ENCODE measurements at regions not wholly inside any gene's neighbourhood (a gene's known extent, or its start where the extent isn't known, plus 50 kb on each side); places are given as distances from the start of the nearest gene placed in this dataset.

GRCh38 chr17:36863131-36863530, 74.1 kb upstream of the LHX1 start:
- DNase-seq (ENCODE audit: low read depth in 1 of 2, low spot score in 1 of 2), result no peak

- DNase-seq (ENCODE audit: low read depth in 1 of 2, low spot score in 1 of 2), result no peak
Observed at GRCh38 chr17:36863676-36864612, 73.3 kb upstream of the LHX1 start.

- no peak for DNase-seq (ENCODE audit: low read depth in 1 of 2, low spot score in 1 of 2)
Observed at GRCh38 chr17:36864827-36865430, 72.3 kb upstream of the LHX1 start.

GRCh38 chr17:36867716-36868341, 69.4 kb upstream of the LHX1 start:
- DNase-seq (ENCODE audit: low read depth in 1 of 2, low spot score in 1 of 2), result no peak

- no peak for DNase-seq (ENCODE audit: low read depth in 1 of 2, low spot score in 1 of 2)
Observed at GRCh38 chr17:36868777-36869176, 68.5 kb upstream of the LHX1 start.

GRCh38 chr17:36869441-36869840, 67.8 kb upstream of the LHX1 start:
- no peak for DNase-seq (ENCODE audit: low read depth in 1 of 2, low spot score in 1 of 2)

- DNase-seq (ENCODE audit: low read depth in 1 of 2, low spot score in 1 of 2), result no peak
Observed at GRCh38 chr17:36869856-36870719, 67.2 kb upstream of the LHX1 start.

- no peak for DNase-seq (ENCODE audit: low read depth in 1 of 2, low spot score in 1 of 2)
Observed at GRCh38 chr17:36870720-36870999, 66.6 kb upstream of the LHX1 start.

- DNase-seq (ENCODE audit: low read depth in 1 of 2, low spot score in 1 of 2), result no peak
Observed at GRCh38 chr17:36875698-36876293, 61.5 kb upstream of the LHX1 start.

- DNase-seq (ENCODE audit: low read depth in 1 of 2, low spot score in 1 of 2), result no peak
Observed at GRCh38 chr17:36876966-36877365, 60.3 kb upstream of the LHX1 start.

GRCh38 chr17:36877771-36878170, 59.5 kb upstream of the LHX1 start:
- no peak for DNase-seq (ENCODE audit: low read depth in 1 of 2, low spot score in 1 of 2)

GRCh38 chr17:36878216-36878615, 59.1 kb upstream of the LHX1 start:
- no peak for DNase-seq (ENCODE audit: low read depth in 1 of 2, low spot score in 1 of 2)

- no peak for DNase-seq (ENCODE audit: low read depth in 1 of 2, low spot score in 1 of 2)
Observed at GRCh38 chr17:36879027-36879426, 58.2 kb upstream of the LHX1 start.

- no peak for DNase-seq (ENCODE audit: low read depth in 1 of 2, low spot score in 1 of 2)
Observed at GRCh38 chr17:36879624-36880131, 57.6 kb upstream of the LHX1 start.

GRCh38 chr17:36880268-36880905, 56.9 kb upstream of the LHX1 start:
- DNase-seq (ENCODE audit: low read depth in 1 of 2, low spot score in 1 of 2), result no peak

- no peak for DNase-seq (ENCODE audit: low read depth in 1 of 2, low spot score in 1 of 2)
Observed at GRCh38 chr17:36881323-36881722, 56.0 kb upstream of the LHX1 start.

- no peak for DNase-seq (ENCODE audit: low read depth in 1 of 2, low spot score in 1 of 2)
Observed at GRCh38 chr17:36884495-36885152, 52.7 kb upstream of the LHX1 start.

- no peak for DNase-seq (ENCODE audit: low read depth in 1 of 2, low spot score in 1 of 2)
Observed at GRCh38 chr17:36885153-36885735, 52.0 kb upstream of the LHX1 start.

GRCh38 chr17:36885771-36886377, 51.4 kb upstream of the LHX1 start:
- no peak for DNase-seq (ENCODE audit: low read depth in 1 of 2, low spot score in 1 of 2)
